22Rv1 (cell line): ENCODE measurements at regions not wholly inside any gene's neighbourhood (a gene's known extent, or its start where the extent isn't known, plus 50 kb on each side); places are given as distances from the start of the nearest gene placed in this dataset.

ENCODE experiments used
- CTCF ChIP-seq: fragments of 450-650 bp; IDR thresholded peaks from 2 replicates; pipeline ENCODE4 v1.5.1; 2017; ENCODE audit warnings: mild to moderate bottlenecking
- ZFX ChIP-seq: fragments of 450-650 bp; IDR thresholded peaks from 2 replicates; pipeline ENCODE4 v1.6.1; 2017; ENCODE audit warnings: antibody characterized with exemption, borderline replicate concordance

DNA sequence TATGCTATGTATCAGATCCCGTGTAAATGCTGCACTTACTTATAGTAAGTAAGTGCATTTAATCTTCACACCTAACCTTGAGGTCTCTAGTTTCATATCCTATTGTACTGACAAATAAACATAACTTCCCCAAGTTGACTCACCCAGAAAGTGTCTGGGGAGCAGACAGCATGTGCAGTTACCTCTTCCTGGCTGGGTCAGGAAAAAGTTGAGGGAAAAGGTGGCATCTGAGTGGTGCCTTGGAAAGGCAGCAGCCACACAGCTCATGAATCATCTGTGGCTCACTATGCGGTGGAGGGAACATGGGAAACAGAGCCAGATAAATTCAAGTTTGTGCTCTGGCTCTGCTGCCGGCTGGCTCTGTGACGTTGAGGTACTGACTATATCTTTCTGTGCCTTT is 382.0 kb upstream of the DYNLRB2 start:
- TF ChIP-seq CTCF (no peak), ZFX (no peak)
